ENCODE measurements at regions not wholly inside any gene's neighbourhood (a gene's known extent, or its start where the extent isn't known, plus 50 kb on each side); places are given as distances from the start of the nearest gene placed in this dataset.

- TF ChIP-seq ELK1 (CRISPR knock-in tag; IDR thresholded peaks at IDR 0.05) (no peak), ZNF780A (CRISPR knock-in tag; IDR thresholded peaks at IDR 0.05) (no peak), ZBTB33 (CRISPR knock-in tag; IDR thresholded peaks at IDR 0.05) (no peak)
Measured at GRCh38 chr11:92440701-92441442, 216.3 kb downstream of the FAT3 start.

Data from K562 (cell line).